Thyroid gland (tissue), 4 donors: ENCODE measurements at regions not wholly inside any gene's neighbourhood (a gene's known extent, or its start where the extent isn't known, plus 50 kb on each side); places are given as distances from the start of the nearest gene placed in this dataset.

ENCODE experiments used
- DNase-seq, 2 donors: peaks; one replicate each; pipeline ENCODE4 v3.0.0-alpha.2; 2019
- H3K27ac ChIP-seq, 3 donors: fragments of 200-600 bp; sonication (generic); 1 replicate in 2 of 3; 2 replicates in 1 of 3; pipeline ENCODE4 v1.5.1; 2016 to 2019; ENCODE audit warnings: mild to moderate bottlenecking in 1 of 3, moderate library complexity in 1 of 3
- H3K27me3 ChIP-seq: fragments of 200-600 bp; sonication (generic); one replicate; pipeline ENCODE4 v1.5.1; 2019
- H3K36me3 ChIP-seq, 2 donors: fragments of 200-600 bp; sonication (generic); one replicate each; pipeline ENCODE4 v1.5.1; 2016 to 2019
- H3K4me1 ChIP-seq, 2 donors: fragments of 200-600 bp; sonication (generic); one replicate each; pipeline ENCODE4 v1.5.1; 2017 to 2019
- H3K4me3 ChIP-seq, 3 donors: fragments of 200-600 bp; sonication (generic); replicated peaks in 1 of 3; 1 replicate in 2 of 3; 2 replicates in 1 of 3; pipeline ENCODE4 v1.5.1; 2016; ENCODE audit warnings: mild to moderate bottlenecking in 1 of 3
- H3K9me3 ChIP-seq: fragments of 200-600 bp; sonication (generic); one replicate; pipeline ENCODE4 v1.5.1; 2017
- POLR2A ChIP-seq, 2 donors: fragments of 450-650 bp; IDR thresholded peaks; one replicate each; pipeline ENCODE4 v1.6.1; 2017; ENCODE audit warnings: antibody characterized with exemption in 2 of 2, mild to moderate bottlenecking in 2 of 2, moderate library complexity in 1 of 2
- WGBS, 2 donors: methylation state at CpG; one replicate each; pipeline ENCODE4 v1.1.5; 2017; 5-methylcytosine and 5-hydroxymethylcytosine counted together
- intact Hi-C: fragments of 100-400 bp; cut with DNase I; formaldehyde crosslinking; loops from one replicate; pipeline ENCODE4 v1.15.1; 2023
- TF ChIP-seq, protein P1 (sequence below), 6 experiments: fragments of 200-600 bp in 3 of 6; fragments of 450-650 bp in 3 of 6; sonication (generic) in 3 of 6; IDR thresholded peaks; one replicate each; pipeline ENCODE4 v1.5.1; 2016 to 2019; ENCODE audit warnings: antibody characterized with exemption in 6 of 6, mild to moderate bottlenecking in 2 of 6, inconsistent platforms in 1 of 6, moderate library complexity in 1 of 6

DNA sequence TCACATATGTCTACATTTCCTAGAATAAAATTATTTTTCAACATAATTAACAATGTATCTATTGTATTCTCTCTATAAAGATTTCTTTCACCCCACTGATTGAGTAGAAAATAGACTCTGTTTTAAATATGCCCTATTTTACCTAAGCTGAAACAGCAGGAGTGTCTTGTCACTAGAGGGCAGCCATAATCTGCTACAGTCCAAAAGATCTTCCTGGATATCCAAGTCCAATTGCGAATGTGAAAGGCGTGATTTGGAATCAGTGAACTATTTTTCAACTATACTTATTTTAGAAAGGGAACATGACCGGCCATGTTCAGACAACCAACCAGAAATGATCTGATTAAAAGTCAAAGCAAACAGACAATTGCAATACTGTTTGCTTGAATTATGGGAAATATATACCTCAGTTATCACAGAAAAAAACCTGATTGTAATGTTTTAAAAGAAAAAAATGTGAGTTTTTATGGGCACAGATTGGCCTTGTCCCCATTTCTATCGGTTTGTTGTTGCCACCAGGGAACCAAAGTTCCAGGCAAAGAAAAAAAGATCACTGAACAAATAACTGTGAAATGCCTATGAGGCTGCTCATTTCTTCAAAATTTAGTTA is 1211.0 kb upstream of the ADGRL4 start:
- DNase-seq, result no peak
- no peaks in the 10 kb centered on the region for H3K4me1 ChIP-seq
- no peaks in the 10 kb centered on the region for H3K9me3 ChIP-seq
- no peak overlapping the region for H3K4me3 ChIP-seq
- no peak overlapping the region for H3K27ac ChIP-seq
- no peaks in the 10 kb centered on the region for H3K27me3 ChIP-seq
- H3K36me3 ChIP-seq, result no peaks in the 10 kb centered on the region
- TF ChIP-seq, protein P1, sequence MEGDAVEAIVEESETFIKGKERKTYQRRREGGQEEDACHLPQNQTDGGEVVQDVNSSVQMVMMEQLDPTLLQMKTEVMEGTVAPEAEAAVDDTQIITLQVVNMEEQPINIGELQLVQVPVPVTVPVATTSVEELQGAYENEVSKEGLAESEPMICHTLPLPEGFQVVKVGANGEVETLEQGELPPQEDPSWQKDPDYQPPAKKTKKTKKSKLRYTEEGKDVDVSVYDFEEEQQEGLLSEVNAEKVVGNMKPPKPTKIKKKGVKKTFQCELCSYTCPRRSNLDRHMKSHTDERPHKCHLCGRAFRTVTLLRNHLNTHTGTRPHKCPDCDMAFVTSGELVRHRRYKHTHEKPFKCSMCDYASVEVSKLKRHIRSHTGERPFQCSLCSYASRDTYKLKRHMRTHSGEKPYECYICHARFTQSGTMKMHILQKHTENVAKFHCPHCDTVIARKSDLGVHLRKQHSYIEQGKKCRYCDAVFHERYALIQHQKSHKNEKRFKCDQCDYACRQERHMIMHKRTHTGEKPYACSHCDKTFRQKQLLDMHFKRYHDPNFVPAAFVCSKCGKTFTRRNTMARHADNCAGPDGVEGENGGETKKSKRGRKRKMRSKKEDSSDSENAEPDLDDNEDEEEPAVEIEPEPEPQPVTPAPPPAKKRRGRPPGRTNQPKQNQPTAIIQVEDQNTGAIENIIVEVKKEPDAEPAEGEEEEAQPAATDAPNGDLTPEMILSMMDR (IDR thresholded peaks at IDR 0.05), result peak in 1 of 6 experiments; percentile 41
- TF ChIP-seq POLR2A (IDR thresholded peaks at IDR 0.05), result no peak
- 23 to 24% methylated on average over 4 of the region's 4 CpGs for WGBS, 2 donors
- intact Hi-C loops, result no loop called here

DNA sequence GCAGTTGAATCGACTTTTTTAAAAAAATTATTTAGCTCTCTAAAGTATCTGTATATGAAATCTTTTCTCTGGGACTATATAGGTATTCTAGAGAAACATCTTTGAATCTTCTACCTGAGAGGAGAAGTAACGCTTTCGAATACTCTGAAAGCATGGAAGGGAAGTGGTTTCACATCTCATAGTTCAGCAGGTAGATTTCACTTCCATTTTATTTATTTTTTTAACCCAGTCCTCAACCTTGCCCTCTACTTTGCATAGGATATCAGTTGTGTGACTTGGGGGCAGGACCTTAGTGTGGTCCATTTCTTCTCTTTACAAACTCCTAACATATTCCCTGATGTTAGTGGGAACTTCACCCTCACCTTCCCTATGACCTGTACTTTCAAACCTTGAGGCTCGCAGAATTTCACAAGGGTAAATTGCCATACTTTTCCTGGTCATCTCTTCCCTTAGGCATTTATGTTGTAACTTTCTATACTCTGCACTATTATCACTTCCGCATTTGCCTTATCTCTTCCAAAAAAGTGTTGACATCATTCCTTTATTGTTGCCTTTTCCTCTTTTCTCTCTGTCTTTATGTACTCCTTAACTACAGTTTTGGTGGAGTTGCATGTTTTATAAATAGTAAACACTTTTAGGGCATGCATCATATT is 1208.5 kb upstream of the ADGRL4 start:
- Histone ChIP-seq H3K4me1 (no peaks in the 10 kb centered on the region), H3K27ac (no peak overlapping the region), H3K36me3 (no peaks in the 10 kb centered on the region), H3K27me3 (no peaks in the 10 kb centered on the region), H3K4me3 (no peak overlapping the region), H3K9me3 (no peaks in the 10 kb centered on the region)
- DNase-seq, result no peak
- WGBS, 2 donors, result 91% methylated on average over 5 of the region's 5 CpGs
- intact Hi-C loops, result no loop called here
- TF ChIP-seq, protein P1 (IDR thresholded peaks at IDR 0.05), result no peak
- TF ChIP-seq POLR2A (IDR thresholded peaks at IDR 0.05), result no peak

DNA sequence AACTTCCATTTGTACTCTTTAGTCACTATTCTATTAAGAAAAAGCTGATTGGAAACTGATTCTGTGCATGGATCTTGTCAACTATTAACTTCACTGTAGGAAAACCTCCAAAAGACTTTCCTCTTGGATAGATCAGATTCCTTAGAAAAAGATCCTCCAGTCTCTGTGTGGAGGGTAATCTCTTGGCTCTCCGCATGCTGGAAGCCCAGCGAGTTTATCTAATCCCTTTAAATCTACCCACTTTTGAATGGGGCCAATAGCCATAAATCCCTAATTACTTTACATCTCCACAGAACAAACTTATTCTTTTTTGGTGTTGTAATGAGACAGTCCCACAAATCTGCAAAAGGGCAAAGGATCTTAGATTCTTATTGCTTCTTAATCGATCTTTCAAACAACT is 1206.4 kb upstream of the ADGRL4 start:
- H3K27ac ChIP-seq, result no peak overlapping the region
- WGBS, 2 donors, result 88 to 92% methylated on average over 3 of the region's 3 CpGs
- TF ChIP-seq, protein P1 (IDR thresholded peaks at IDR 0.05), result no peak
- no peak for TF ChIP-seq POLR2A (IDR thresholded peaks at IDR 0.05)
- no peaks in the 10 kb centered on the region for H3K36me3 ChIP-seq
- no peak for DNase-seq
- H3K4me1 ChIP-seq, result no peaks in the 10 kb centered on the region
- no peaks in the 10 kb centered on the region for H3K9me3 ChIP-seq
- H3K27me3 ChIP-seq, result no peaks in the 10 kb centered on the region
- H3K4me3 ChIP-seq, result no peak overlapping the region
- intact Hi-C loops, result no loop called here

DNA sequence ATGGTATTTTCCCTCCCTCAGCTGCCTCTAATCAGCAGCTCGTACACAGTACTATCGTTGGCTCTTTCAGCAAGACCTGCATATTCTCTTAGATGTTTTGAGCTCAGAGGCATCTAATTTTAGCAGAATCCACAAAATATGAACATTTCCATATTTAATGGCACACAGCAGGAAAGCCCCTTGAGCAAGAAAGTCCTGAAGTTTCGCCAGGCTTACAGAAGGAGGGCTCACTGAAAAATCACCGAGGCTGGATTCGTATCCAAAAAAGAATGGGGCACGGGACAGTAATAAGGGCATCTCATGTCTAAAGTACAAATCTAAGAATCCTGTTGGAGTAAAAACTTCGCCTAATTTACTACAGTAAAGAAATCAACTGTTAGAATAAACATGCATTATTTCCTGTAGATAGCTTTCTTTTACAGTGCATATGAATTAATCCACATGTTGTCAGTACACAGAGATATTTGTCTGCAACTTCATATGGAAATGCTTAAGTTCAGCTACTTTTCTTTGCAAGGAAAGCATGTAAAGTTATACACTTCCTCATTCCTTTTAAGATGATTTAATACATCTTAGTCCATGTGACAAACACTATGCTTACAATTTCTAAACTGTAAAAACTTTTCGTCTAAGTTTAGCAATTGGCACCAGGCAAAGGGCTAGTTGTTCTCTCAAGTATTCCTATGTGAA is 1205.3 kb upstream of the ADGRL4 start:
- no peak for DNase-seq
- Histone ChIP-seq H3K9me3 (no peaks in the 10 kb centered on the region), H3K36me3 (no peaks in the 10 kb centered on the region), H3K27ac (no peak overlapping the region), H3K27me3 (no peaks in the 10 kb centered on the region), H3K4me1 (no peaks in the 10 kb centered on the region), H3K4me3 (no peak overlapping the region)
- intact Hi-C loops, result no loop called here
- TF ChIP-seq, protein P1 (IDR thresholded peaks at IDR 0.05), result no peak
- TF ChIP-seq POLR2A (IDR thresholded peaks at IDR 0.05), result no peak
- WGBS, 2 donors, result 81% methylated on average over 8 of the region's 8 CpGs

DNA sequence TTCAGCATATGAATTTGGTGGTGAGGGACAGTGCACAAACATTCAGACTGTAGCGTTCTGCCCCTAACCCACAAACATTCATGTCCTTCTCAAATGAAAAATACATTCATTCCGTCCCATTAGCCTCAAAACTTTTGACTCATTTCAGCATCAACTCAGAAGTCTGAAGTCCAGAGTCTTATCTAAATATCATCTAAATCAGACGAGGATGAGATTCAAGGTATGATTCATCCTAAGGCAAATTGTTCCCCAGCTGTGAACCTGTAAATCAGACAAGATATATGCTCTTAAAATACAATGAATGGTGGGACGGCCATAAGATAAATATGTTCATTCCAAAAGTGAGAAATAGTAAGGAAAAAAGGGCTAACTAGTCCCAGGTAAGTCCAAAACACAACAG is 1195.6 kb upstream of the ADGRL4 start:
- no peaks in the 10 kb centered on the region for H3K36me3 ChIP-seq
- DNase-seq, result no peak
- intact Hi-C loops, result no loop called here
- H3K9me3 ChIP-seq, result no peaks in the 10 kb centered on the region
- H3K4me3 ChIP-seq, result no peak overlapping the region
- no peaks in the 10 kb centered on the region for H3K27me3 ChIP-seq
- 92 to 93% methylated on average over 4 of the region's 4 CpGs for WGBS, 2 donors
- H3K27ac ChIP-seq, result no peak overlapping the region
- no peaks in the 10 kb centered on the region for H3K4me1 ChIP-seq
- TF ChIP-seq POLR2A (IDR thresholded peaks at IDR 0.05), result no peak
- TF ChIP-seq, protein P1 (IDR thresholded peaks at IDR 0.05), result no peak
